ENCODE measurements at regions not wholly inside any gene's neighbourhood (a gene's known extent, or its start where the extent isn't known, plus 50 kb on each side); places are given as distances from the start of the nearest gene placed in this dataset.

DNA sequence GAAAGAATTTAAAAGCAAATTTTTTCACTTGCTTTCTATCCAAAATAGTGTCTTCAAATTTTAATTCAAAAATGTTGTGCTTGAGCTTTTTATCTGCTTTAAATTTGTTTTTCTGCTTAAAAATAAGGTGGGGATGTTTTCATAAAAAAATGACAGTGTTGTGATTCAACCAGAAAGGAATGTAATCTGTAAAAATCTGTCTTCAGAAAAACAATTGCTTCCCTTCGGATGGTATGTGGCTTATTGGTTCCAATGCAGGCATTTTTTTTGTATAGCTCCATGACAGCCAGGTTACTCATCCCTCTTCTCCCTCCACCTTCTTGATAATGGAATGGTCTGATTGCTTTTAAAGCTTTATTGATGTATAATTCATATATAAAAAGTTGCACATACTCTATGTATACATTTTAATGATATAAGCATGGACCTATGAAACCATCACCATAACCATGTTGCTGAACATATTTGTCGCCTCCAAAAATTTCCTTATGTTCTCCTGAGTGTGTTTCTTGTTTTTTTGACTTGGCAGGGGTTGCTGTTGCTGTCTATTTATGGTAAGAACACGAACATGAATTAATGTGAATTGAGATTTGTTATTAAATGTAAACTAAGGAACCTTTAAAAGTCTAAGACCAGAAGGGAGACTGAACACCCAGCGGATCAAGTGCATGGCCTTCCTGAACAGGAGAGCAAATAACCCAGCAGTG, 363.7 kb upstream of the SPHKAP start:
- Mint-ChIP-seq H3K27me3 (no peaks in the 10 kb centered on the region), H3K27ac (no peak overlapping the region), H3K4me1 (no peaks in the 10 kb centered on the region), H3K9me3 (peaks cover 0 to 37% (median 3%) of the 10 kb centered on the region in 5 donors), H3K36me3 (peaks cover 0 to 2% (median 0%) of the 10 kb centered on the region in 3 donors), H3K4me3 (no peak overlapping the region)
- H3K4me1 ChIP-seq (ENCODE audit: insufficient read depth, low read length) = no peaks in the 10 kb centered on the region
- no peak for DNase-seq
- H3K9me3 ChIP-seq (ENCODE audit: low read length) = no peaks in the 10 kb centered on the region
- H3K4me3 ChIP-seq (ENCODE audit: low read length) = no peak overlapping the region
- no peaks in the 10 kb centered on the region for H3K36me3 ChIP-seq (ENCODE audit: insufficient read depth, low read length)
- ChIA-PET CTCF (no interaction called here), POLR2A (no interaction called here)
- H3K27ac ChIP-seq (ENCODE audit: low read depth, low read length) = no peak overlapping the region
- H3K27me3 ChIP-seq (ENCODE audit: insufficient read depth, low read length, poor library complexity, severe bottlenecking) = no peaks in the 10 kb centered on the region

- peaks cover 0 to 2% (median 0%) of the 10 kb centered on the region in 3 donors for H3K36me3 Mint-ChIP-seq
- Histone ChIP-seq H3K4me3 (ENCODE audit: low read length) (no peak overlapping the region), H3K9me3 (ENCODE audit: low read length) (no peaks in the 10 kb centered on the region), H3K4me1 (ENCODE audit: insufficient read depth, low read length) (no peaks in the 10 kb centered on the region), H3K27ac (ENCODE audit: low read depth, low read length) (no peak overlapping the region), H3K27me3 (ENCODE audit: insufficient read depth, low read length, poor library complexity, severe bottlenecking) (no peaks in the 10 kb centered on the region), H3K36me3 (ENCODE audit: insufficient read depth, low read length) (no peaks in the 10 kb centered on the region)
- no peaks in the 10 kb centered on the region for H3K27me3 Mint-ChIP-seq
- POLR2A ChIA-PET = no interaction called here
- no peak overlapping the region for H3K27ac Mint-ChIP-seq
- no peak overlapping the region for H3K4me3 Mint-ChIP-seq
- H3K9me3 Mint-ChIP-seq = peaks cover 0 to 23% (median 0%) of the 10 kb centered on the region in 5 donors
- no peak for DNase-seq
- no peaks in the 10 kb centered on the region for H3K4me1 Mint-ChIP-seq
- CTCF ChIA-PET = no interaction called here
These were observed 361.6 kb upstream of the SPHKAP start for GRCh38 chr2:228543117-228543516.

DNA sequence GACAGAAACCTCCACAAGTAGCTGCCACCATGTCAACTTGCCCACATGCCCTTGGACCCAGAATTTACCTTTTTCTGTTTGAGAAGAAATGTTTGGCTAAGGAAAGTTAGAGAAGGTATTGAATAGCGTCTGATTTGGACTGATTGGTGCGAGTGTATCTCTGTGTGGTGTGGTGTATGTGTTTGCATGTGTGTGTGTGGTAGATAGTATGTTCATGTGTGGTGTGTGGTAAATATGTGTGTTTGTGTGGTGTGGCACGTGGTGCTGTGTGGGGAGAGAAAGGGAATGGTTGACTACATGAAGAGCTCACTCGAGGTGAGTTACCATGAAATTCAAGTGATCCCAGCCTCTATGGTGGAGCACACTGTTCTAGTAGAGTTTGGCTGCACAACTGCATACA, 360.8 kb upstream of the SPHKAP start:
- Mint-ChIP-seq H3K27me3 (no peaks in the 10 kb centered on the region), H3K4me1 (no peaks in the 10 kb centered on the region), H3K4me3 (no peak overlapping the region), H3K9me3 (peaks cover 0 to 26% (median 4%) of the 10 kb centered on the region in 5 donors), H3K36me3 (peaks cover 0 to 2% (median 0%) of the 10 kb centered on the region in 3 donors), H3K27ac (no peak overlapping the region)
- H3K27ac ChIP-seq (ENCODE audit: low read depth, low read length) = no peak overlapping the region
- H3K4me1 ChIP-seq (ENCODE audit: insufficient read depth, low read length) = no peaks in the 10 kb centered on the region
- H3K27me3 ChIP-seq (ENCODE audit: insufficient read depth, low read length, poor library complexity, severe bottlenecking) = no peaks in the 10 kb centered on the region
- POLR2A ChIA-PET = no interaction called here
- H3K9me3 ChIP-seq (ENCODE audit: low read length) = no peaks in the 10 kb centered on the region
- DNase-seq = no peak
- H3K36me3 ChIP-seq (ENCODE audit: insufficient read depth, low read length) = no peaks in the 10 kb centered on the region
- no peak overlapping the region for H3K4me3 ChIP-seq (ENCODE audit: low read length)
- CTCF ChIA-PET = no interaction called here

DNA sequence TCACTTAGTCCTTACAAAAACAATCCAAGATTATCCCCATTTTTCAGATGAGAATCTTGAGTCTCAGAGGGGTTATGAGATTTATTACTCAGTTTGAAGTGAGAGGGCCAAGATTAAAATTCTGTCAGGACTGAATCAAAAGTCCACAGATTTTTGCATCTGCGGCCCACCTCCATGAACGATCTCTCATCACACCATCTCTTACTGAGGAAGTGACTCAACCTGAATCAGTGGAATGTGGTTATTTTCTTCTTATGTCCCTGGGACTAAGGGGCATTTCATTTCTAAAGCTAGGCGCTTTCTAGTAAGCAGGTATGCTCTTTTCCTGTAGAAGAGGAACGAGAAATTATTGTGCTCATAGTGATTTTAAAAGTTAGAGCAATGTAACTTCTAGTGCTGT, 360.3 kb upstream of the SPHKAP start:
- Histone ChIP-seq H3K27me3 (ENCODE audit: insufficient read depth, low read length, poor library complexity, severe bottlenecking) (no peaks in the 10 kb centered on the region), H3K27ac (ENCODE audit: low read depth, low read length) (no peak overlapping the region), H3K4me3 (ENCODE audit: low read length) (no peak overlapping the region), H3K36me3 (ENCODE audit: insufficient read depth, low read length) (no peaks in the 10 kb centered on the region), H3K4me1 (ENCODE audit: insufficient read depth, low read length) (no peaks in the 10 kb centered on the region), H3K9me3 (ENCODE audit: low read length) (no peaks in the 10 kb centered on the region)
- DNase-seq = no peak
- Mint-ChIP-seq H3K27ac (no peak overlapping the region), H3K36me3 (peaks cover 0 to 2% (median 0%) of the 10 kb centered on the region in 3 donors), H3K27me3 (no peaks in the 10 kb centered on the region), H3K4me1 (no peaks in the 10 kb centered on the region), H3K4me3 (no peak overlapping the region), H3K9me3 (peaks cover 0 to 21% (median 4%) of the 10 kb centered on the region in 5 donors)
- ChIA-PET POLR2A (no interaction called here), CTCF (no interaction called here)

GRCh38 chr2:228540976-228541375, 359.5 kb upstream of the SPHKAP start:
- Histone ChIP-seq H3K4me3 (ENCODE audit: low read length) (no peak overlapping the region), H3K27ac (ENCODE audit: low read depth, low read length) (no peak overlapping the region), H3K4me1 (ENCODE audit: insufficient read depth, low read length) (no peaks in the 10 kb centered on the region), H3K27me3 (ENCODE audit: insufficient read depth, low read length, poor library complexity, severe bottlenecking) (no peaks in the 10 kb centered on the region), H3K9me3 (ENCODE audit: low read length) (no peaks in the 10 kb centered on the region), H3K36me3 (ENCODE audit: insufficient read depth, low read length) (no peaks in the 10 kb centered on the region)
- Mint-ChIP-seq H3K27me3 (no peaks in the 10 kb centered on the region), H3K4me1 (no peaks in the 10 kb centered on the region), H3K36me3 (peaks cover 0 to 2% (median 0%) of the 10 kb centered on the region in 3 donors), H3K4me3 (no peak overlapping the region), H3K27ac (no peak overlapping the region), H3K9me3 (peaks cover 0 to 19% (median 4%) of the 10 kb centered on the region in 5 donors)
- CTCF ChIA-PET = no interaction called here
- POLR2A ChIA-PET = no interaction called here
- no peak for DNase-seq

- Histone ChIP-seq H3K27ac (ENCODE audit: low read depth, low read length) (no peak overlapping the region), H3K9me3 (ENCODE audit: low read length) (no peaks in the 10 kb centered on the region), H3K27me3 (ENCODE audit: insufficient read depth, low read length, poor library complexity, severe bottlenecking) (no peaks in the 10 kb centered on the region), H3K4me1 (ENCODE audit: insufficient read depth, low read length) (no peaks in the 10 kb centered on the region), H3K4me3 (ENCODE audit: low read length) (no peak overlapping the region), H3K36me3 (ENCODE audit: insufficient read depth, low read length) (no peaks in the 10 kb centered on the region)
- POLR2A ChIA-PET = no interaction called here
- H3K27me3 Mint-ChIP-seq = no peaks in the 10 kb centered on the region
- no peaks in the 10 kb centered on the region for H3K4me1 Mint-ChIP-seq
- no peak for DNase-seq
- no peaks in the 10 kb centered on the region for H3K36me3 Mint-ChIP-seq
- CTCF ChIA-PET = no interaction called here
- H3K9me3 Mint-ChIP-seq = peaks cover 0 to 21% (median 10%) of the 10 kb centered on the region in 5 donors
- no peak overlapping the region for H3K27ac Mint-ChIP-seq
- H3K4me3 Mint-ChIP-seq = no peak overlapping the region
These were observed 353.9 kb upstream of the SPHKAP start for GRCh38 chr2:228535396-228535795.

DNA sequence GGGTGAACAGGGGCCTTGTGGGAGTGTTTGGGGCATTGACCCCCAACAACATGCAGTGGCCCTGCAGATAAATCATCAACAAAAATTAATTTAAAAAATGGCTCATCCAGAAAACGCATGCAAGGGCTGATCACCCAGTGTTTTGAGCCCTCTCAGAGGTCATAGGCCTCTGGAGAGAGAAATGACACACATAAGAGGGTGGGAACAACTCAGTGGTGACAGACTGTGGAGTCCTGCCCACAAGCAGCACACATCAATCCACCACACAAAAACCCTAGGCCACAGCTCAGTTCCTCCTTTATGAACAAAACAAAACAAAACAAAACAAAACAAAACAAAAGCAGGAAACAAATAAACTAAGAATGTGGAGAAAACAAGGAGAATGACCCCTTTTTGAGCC, 351.7 kb upstream of the SPHKAP start:
- CTCF ChIA-PET = no interaction called here
- Histone ChIP-seq H3K9me3 (ENCODE audit: low read length) (no peaks in the 10 kb centered on the region), H3K27me3 (ENCODE audit: insufficient read depth, low read length, poor library complexity, severe bottlenecking) (no peaks in the 10 kb centered on the region), H3K27ac (ENCODE audit: low read depth, low read length) (no peak overlapping the region), H3K4me3 (ENCODE audit: low read length) (no peak overlapping the region), H3K36me3 (ENCODE audit: insufficient read depth, low read length) (no peaks in the 10 kb centered on the region), H3K4me1 (ENCODE audit: insufficient read depth, low read length) (no peaks in the 10 kb centered on the region)
- POLR2A ChIA-PET = no interaction called here
- Mint-ChIP-seq H3K4me3 (no peak overlapping the region), H3K36me3 (no peaks in the 10 kb centered on the region), H3K27me3 (no peaks in the 10 kb centered on the region), H3K4me1 (no peaks in the 10 kb centered on the region), H3K9me3 (peaks cover 0 to 21% (median 10%) of the 10 kb centered on the region in 5 donors), H3K27ac (no peak overlapping the region)
- DNase-seq = no peak

DNA sequence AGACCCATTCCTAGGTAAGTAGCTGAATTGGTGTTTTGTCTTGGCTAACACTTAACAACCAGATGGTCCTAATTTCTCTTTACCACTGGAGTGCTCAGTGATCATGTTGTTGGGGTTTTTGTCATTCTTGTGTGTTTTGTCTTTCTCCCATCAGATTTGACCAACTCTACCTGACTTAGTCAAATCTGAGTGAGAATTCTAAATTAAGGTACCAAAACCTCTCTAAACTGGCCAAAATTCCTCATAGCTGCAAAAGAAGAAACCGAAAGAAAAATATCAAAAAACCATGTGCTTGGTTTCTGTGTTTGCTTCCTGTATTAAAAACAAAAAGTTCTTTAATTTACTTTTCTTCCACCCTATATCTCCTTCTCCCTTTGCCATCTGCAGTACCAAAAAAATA, 350.7 kb upstream of the SPHKAP start:
- Histone ChIP-seq H3K27me3 (ENCODE audit: insufficient read depth, low read length, poor library complexity, severe bottlenecking) (no peaks in the 10 kb centered on the region), H3K4me3 (ENCODE audit: low read length) (no peak overlapping the region), H3K36me3 (ENCODE audit: insufficient read depth, low read length) (no peaks in the 10 kb centered on the region), H3K27ac (ENCODE audit: low read depth, low read length) (no peak overlapping the region), H3K4me1 (ENCODE audit: insufficient read depth, low read length) (no peaks in the 10 kb centered on the region), H3K9me3 (ENCODE audit: low read length) (no peaks in the 10 kb centered on the region)
- Mint-ChIP-seq H3K36me3 (no peaks in the 10 kb centered on the region), H3K27me3 (no peaks in the 10 kb centered on the region), H3K4me1 (no peaks in the 10 kb centered on the region), H3K27ac (no peak overlapping the region), H3K4me3 (no peak overlapping the region), H3K9me3 (peaks cover 0 to 17% (median 7%) of the 10 kb centered on the region in 5 donors)
- POLR2A ChIA-PET = no interaction called here
- no peak for DNase-seq
- CTCF ChIA-PET = no interaction called here

Measured in CD8-positive, alpha-beta memory T cell (primary cell).